H1 (cell line): ENCODE measurements at regions not wholly inside any gene's neighbourhood (a gene's known extent, or its start where the extent isn't known, plus 50 kb on each side); places are given as distances from the start of the nearest gene placed in this dataset.

Source experiments
- CTCF ChIP-seq, 3 experiments: IDR thresholded peaks; 1 replicate in 2 of 3; 2 replicates in 1 of 3; pipeline versions ENCODE4 v1.5.1 to v1.6.1; 2011; ENCODE audit warnings: low read length in 3 of 3, mild to moderate bottlenecking in 3 of 3, inconsistent platforms in 2 of 3, low read depth in 1 of 3, moderate library complexity in 1 of 3; ENCODE audit not compliant: insufficient read depth in 1 of 3; ENCODE audit errors: control extremely low read depth in 1 of 3
- EZH2 ChIP-seq: fragments of 200-600 bp; sonication (generic); IDR thresholded peaks from 2 replicates; pipeline ENCODE4 v1.7.1; 2012; ENCODE audit warnings: low read depth, mild to moderate bottlenecking, moderate library complexity, low read length, inconsistent platforms; ENCODE audit not compliant: severe bottlenecking
- JUND ChIP-seq: IDR thresholded peaks from 2 replicates; pipeline ENCODE4 v1.6.1; 2011; ENCODE audit warnings: mild to moderate bottlenecking, improper control_type of control experiment, low read length
- SAP30 ChIP-seq: fragments of 300-600 bp; sonication (generic); IDR thresholded peaks from 2 replicates; pipeline ENCODE4 v1.7.1; 2012; ENCODE audit warnings: low read length, moderate library complexity, mild to moderate bottlenecking, inconsistent platforms; ENCODE audit not compliant: insufficient read depth, insufficient replicate concordance

- TF ChIP-seq SAP30, result no peak
- no peak for TF ChIP-seq CTCF (IDR thresholded peaks at IDR 0.05; ENCODE audit: control extremely low read depth in 1 of 3, insufficient read depth in 1 of 3, low read depth in 1 of 3, low read length in 3 of 3)
- TF ChIP-seq EZH2, result no peak
- TF ChIP-seq JUND, result no peak
These were observed 58.4 kb upstream of the NUDT12 start for GRCh38 chr5:103620851-103621547.
